ENCODE measurements at regions not wholly inside any gene's neighbourhood (a gene's known extent, or its start where the extent isn't known, plus 50 kb on each side); places are given as distances from the start of the nearest gene placed in this dataset.

GRCh38 chr2:180461761-180462160 is 454.7 kb upstream of the CWC22 start:
- no peaks in the 10 kb centered on the region for H3K9me3 ChIP-seq (ENCODE audit: control insufficient read depth, insufficient read depth, low read depth, low read length)
- no peaks in the 10 kb centered on the region for H3K36me3 ChIP-seq (ENCODE audit: control insufficient read depth in 2 of 2, insufficient read depth in 1 of 2, low read length in 2 of 2)
- ChIA-PET POLR2A (no interaction called here), CTCF (no interaction called here)
- no peak for TF ChIP-seq ZNF629 (tag by site-specific recombination; IDR thresholded peaks at IDR 0.05)
- TF ChIP-seq ZNF280D (tag by site-specific recombination; IDR thresholded peaks at IDR 0.05): no peak
- no peak for TF ChIP-seq ZNF785 (tag by site-specific recombination; IDR thresholded peaks at IDR 0.05)
- no peak for TF ChIP-seq ZBTB21 (tag by site-specific recombination; IDR thresholded peaks at IDR 0.05)
- no peak for TF ChIP-seq ZNF621 (tag by site-specific recombination; IDR thresholded peaks at IDR 0.05)
- no peak for TF ChIP-seq ZNF521 (tag by site-specific recombination; IDR thresholded peaks at IDR 0.05)
- TF ChIP-seq HOXA7 (CRISPR knock-in tag; IDR thresholded peaks at IDR 0.05; ENCODE audit: borderline replicate concordance): no peak
- TF ChIP-seq PBX3 (CRISPR knock-in tag; IDR thresholded peaks at IDR 0.05): no peak
- no peak for TF ChIP-seq ZNF473 (tag by site-specific recombination; IDR thresholded peaks at IDR 0.05)
- TF ChIP-seq ZNF571 (tag by site-specific recombination; IDR thresholded peaks at IDR 0.05): no peak
- TF ChIP-seq ZNF37A (tag by site-specific recombination; IDR thresholded peaks at IDR 0.05): no peak
- TF ChIP-seq KLF16 (tag by site-specific recombination; IDR thresholded peaks at IDR 0.05): no peak
- TF ChIP-seq ZFP41 (tag by site-specific recombination; IDR thresholded peaks at IDR 0.05; ENCODE audit: borderline replicate concordance): no peak
- no peak for TF ChIP-seq ZNF174 (tag by site-specific recombination; IDR thresholded peaks at IDR 0.05)
- no peak for TF ChIP-seq ZSCAN16 (tag by site-specific recombination; IDR thresholded peaks at IDR 0.05)
- TF ChIP-seq OSR2 (tag by site-specific recombination; IDR thresholded peaks at IDR 0.05): no peak
- TF ChIP-seq ZNF202 (tag by site-specific recombination; IDR thresholded peaks at IDR 0.05; ENCODE audit: borderline replicate concordance): no peak
- TF ChIP-seq SCRT2 (tag by site-specific recombination; IDR thresholded peaks at IDR 0.05): no peak
- no peaks in the 10 kb centered on the region for H3K4me1 ChIP-seq (ENCODE audit: control insufficient read depth, insufficient read depth, low read length)
- H3K27ac ChIP-seq (ENCODE audit: extremely low read depth, low read depth, low read length): no peak overlapping the region
- H3K4me3 ChIP-seq (ENCODE audit: low read depth, low read length): no peak overlapping the region

- ChIA-PET POLR2A (no interaction called here), CTCF (no interaction called here)
- H3K36me3 ChIP-seq (ENCODE audit: control insufficient read depth in 2 of 2, insufficient read depth in 1 of 2, low read length in 2 of 2): no peaks in the 10 kb centered on the region
- no peak for TF ChIP-seq ZNF791 (tag by site-specific recombination; IDR thresholded peaks at IDR 0.05)
- TF ChIP-seq ZNF707 (tag by site-specific recombination; IDR thresholded peaks at IDR 0.05): no peak
- TF ChIP-seq ZNF792 (tag by site-specific recombination; IDR thresholded peaks at IDR 0.05): no peak
- TF ChIP-seq HIC1 (tag by site-specific recombination; IDR thresholded peaks at IDR 0.05): no peak
- TF ChIP-seq GLI4 (tag by site-specific recombination; IDR thresholded peaks at IDR 0.05): no peak
- TF ChIP-seq PRDM4 (tag by site-specific recombination; IDR thresholded peaks at IDR 0.05): no peak
- no peak for TF ChIP-seq ZNF571 (tag by site-specific recombination; IDR thresholded peaks at IDR 0.05)
- no peak for TF ChIP-seq ZNF221 (tag by site-specific recombination; IDR thresholded peaks at IDR 0.05; ENCODE audit: borderline replicate concordance)
- no peak for TF ChIP-seq ZNF302 (tag by site-specific recombination; IDR thresholded peaks at IDR 0.05; ENCODE audit: low read depth)
- TF ChIP-seq HOXA7 (CRISPR knock-in tag; IDR thresholded peaks at IDR 0.05; ENCODE audit: borderline replicate concordance): no peak
- TF ChIP-seq ZNF830 (tag by site-specific recombination; IDR thresholded peaks at IDR 0.05; ENCODE audit: low read depth): no peak
- no peak for TF ChIP-seq ZFP37 (tag by site-specific recombination; IDR thresholded peaks at IDR 0.05)
- TF ChIP-seq ZNF324 (tag by site-specific recombination; IDR thresholded peaks at IDR 0.05): no peak
- TF ChIP-seq ZNF473 (tag by site-specific recombination; IDR thresholded peaks at IDR 0.05): no peak
These were observed 449.7 kb upstream of the CWC22 start for GRCh38 chr2:180456801-180457200.

More at GRCh38 chr2:180456801-180457200, 449.7 kb upstream of the CWC22 start:
- no peaks in the 10 kb centered on the region for H3K4me1 ChIP-seq (ENCODE audit: control insufficient read depth, insufficient read depth, low read length)
- H3K27ac ChIP-seq (ENCODE audit: extremely low read depth, low read depth, low read length): no peak overlapping the region
- H3K9me3 ChIP-seq (ENCODE audit: control insufficient read depth, insufficient read depth, low read depth, low read length): no peaks in the 10 kb centered on the region
- H3K4me3 ChIP-seq (ENCODE audit: low read depth, low read length): no peak overlapping the region
